Ishikawa (cell line): ENCODE measurements at regions not wholly inside any gene's neighbourhood (a gene's known extent, or its start where the extent isn't known, plus 50 kb on each side); places are given as distances from the start of the nearest gene placed in this dataset.

ENCODE experiments used
- CEBPB ChIP-seq: IDR thresholded peaks from 2 replicates; pipeline ENCODE4 v1.6.1; 2012
- EGR1 ChIP-seq: IDR thresholded peaks from 2 replicates; pipeline ENCODE4 v1.6.1; 2012
- EP300 ChIP-seq: IDR thresholded peaks from 2 replicates; pipeline ENCODE4 v1.6.1; 2012; ENCODE audit warnings: borderline replicate concordance
- FOXM1 ChIP-seq: IDR thresholded peaks from 2 replicates; pipeline ENCODE4 v1.6.1; 2012; ENCODE audit warnings: low read depth, borderline replicate concordance
- NFIC ChIP-seq: IDR thresholded peaks from 2 replicates; pipeline ENCODE4 v1.6.1; 2012
- RAD21 ChIP-seq: IDR thresholded peaks from 2 replicates; pipeline ENCODE4 v1.6.1; 2012; ENCODE audit warnings: low read depth
- TAF1 ChIP-seq: IDR thresholded peaks from 2 replicates; pipeline ENCODE4 v1.6.1; 2012; ENCODE audit warnings: low read depth, mild to moderate bottlenecking
- TCF12 ChIP-seq: IDR thresholded peaks from 2 replicates; pipeline ENCODE4 v1.6.1; 2012; ENCODE audit warnings: low read depth
- TEAD4 ChIP-seq: IDR thresholded peaks from 2 replicates; pipeline ENCODE4 v1.6.1; 2012
- YY1 ChIP-seq: IDR thresholded peaks from 2 replicates; pipeline ENCODE4 v1.6.1; 2012; ENCODE audit warnings: low read depth
- ZBTB7A ChIP-seq: IDR thresholded peaks from 2 replicates; pipeline ENCODE4 v1.6.1; 2012; ENCODE audit warnings: low read depth
- TF ChIP-seq, protein P1 (sequence below): IDR thresholded peaks from 2 replicates; pipeline ENCODE4 v1.6.1; 2012
- TF ChIP-seq, protein P2 (sequence below): IDR thresholded peaks from 2 replicates; pipeline ENCODE4 v1.6.1; 2012; ENCODE audit warnings: low read depth, mild to moderate bottlenecking

DNA sequence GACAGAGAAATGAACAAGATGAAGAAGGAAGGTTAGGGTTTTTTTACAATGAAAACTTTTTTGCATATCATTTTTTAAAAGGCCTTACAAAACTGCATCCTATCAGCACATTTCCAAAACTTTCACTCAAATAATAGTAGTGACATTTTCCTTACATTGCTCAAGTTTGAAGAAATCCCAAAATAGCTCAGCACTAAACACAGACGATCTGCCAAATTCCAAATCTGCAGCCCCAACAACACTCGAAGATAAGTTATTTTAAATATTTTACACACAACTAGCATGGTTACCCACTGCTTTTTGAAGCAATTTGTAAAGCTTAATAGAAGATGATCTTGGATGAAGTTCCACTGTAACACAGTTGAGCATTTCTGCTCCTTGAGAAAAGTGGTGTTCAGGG, 535.6 kb upstream of the ALCAM start:
- TF ChIP-seq YY1 (no peak), NFIC (no peak), CEBPB (no peak), EP300 (no peak), EGR1 (no peak), FOXM1 (no peak), RAD21 (no peak), ZBTB7A (no peak), TAF1 (no peak), TCF12 (no peak), TEAD4 (no peak)
- TF ChIP-seq, protein P1, sequence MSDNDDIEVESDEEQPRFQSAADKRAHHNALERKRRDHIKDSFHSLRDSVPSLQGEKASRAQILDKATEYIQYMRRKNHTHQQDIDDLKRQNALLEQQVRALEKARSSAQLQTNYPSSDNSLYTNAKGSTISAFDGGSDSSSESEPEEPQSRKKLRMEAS, result no peak
- TF ChIP-seq, protein P2, sequence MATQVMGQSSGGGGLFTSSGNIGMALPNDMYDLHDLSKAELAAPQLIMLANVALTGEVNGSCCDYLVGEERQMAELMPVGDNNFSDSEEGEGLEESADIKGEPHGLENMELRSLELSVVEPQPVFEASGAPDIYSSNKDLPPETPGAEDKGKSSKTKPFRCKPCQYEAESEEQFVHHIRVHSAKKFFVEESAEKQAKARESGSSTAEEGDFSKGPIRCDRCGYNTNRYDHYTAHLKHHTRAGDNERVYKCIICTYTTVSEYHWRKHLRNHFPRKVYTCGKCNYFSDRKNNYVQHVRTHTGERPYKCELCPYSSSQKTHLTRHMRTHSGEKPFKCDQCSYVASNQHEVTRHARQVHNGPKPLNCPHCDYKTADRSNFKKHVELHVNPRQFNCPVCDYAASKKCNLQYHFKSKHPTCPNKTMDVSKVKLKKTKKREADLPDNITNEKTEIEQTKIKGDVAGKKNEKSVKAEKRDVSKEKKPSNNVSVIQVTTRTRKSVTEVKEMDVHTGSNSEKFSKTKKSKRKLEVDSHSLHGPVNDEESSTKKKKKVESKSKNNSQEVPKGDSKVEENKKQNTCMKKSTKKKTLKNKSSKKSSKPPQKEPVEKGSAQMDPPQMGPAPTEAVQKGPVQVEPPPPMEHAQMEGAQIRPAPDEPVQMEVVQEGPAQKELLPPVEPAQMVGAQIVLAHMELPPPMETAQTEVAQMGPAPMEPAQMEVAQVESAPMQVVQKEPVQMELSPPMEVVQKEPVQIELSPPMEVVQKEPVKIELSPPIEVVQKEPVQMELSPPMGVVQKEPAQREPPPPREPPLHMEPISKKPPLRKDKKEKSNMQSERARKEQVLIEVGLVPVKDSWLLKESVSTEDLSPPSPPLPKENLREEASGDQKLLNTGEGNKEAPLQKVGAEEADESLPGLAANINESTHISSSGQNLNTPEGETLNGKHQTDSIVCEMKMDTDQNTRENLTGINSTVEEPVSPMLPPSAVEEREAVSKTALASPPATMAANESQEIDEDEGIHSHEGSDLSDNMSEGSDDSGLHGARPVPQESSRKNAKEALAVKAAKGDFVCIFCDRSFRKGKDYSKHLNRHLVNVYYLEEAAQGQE, result no peak
